Gastrocnemius medialis (tissue), 4 donors: ENCODE measurements at regions not wholly inside any gene's neighbourhood (a gene's known extent, or its start where the extent isn't known, plus 50 kb on each side); places are given as distances from the start of the nearest gene placed in this dataset.
"Not testable (repeated sequence)": the region's sequence is repeated elsewhere in the genome, so short reads cannot be mapped to it uniquely, and the experiment has no call there.

Source experiments
- ATAC-seq, 2 donors: fragments of 150-250 bp; one replicate each; pipeline ENCODE4 v1.9.1; 2016
- DNase-seq, 2 donors: peaks; one replicate each; pipeline ENCODE4 v3.0.0-alpha.2; 2019
- H3K27ac ChIP-seq, 4 donors: fragments of 200-600 bp; sonication (generic); 1 replicate in 1 of 4; 2 replicates in 3 of 4; pipeline ENCODE4 v1.5.1; 2016 to 2018; ENCODE audit warnings: mild to moderate bottlenecking in 2 of 4, moderate library complexity in 1 of 4
- H3K27me3 ChIP-seq, 3 donors: fragments of 200-600 bp; sonication (generic) in 2 of 3; 1 replicate in 1 of 3; 2 replicates in 2 of 3; pipeline versions ENCODE4 v1.5.1 to v1.6.0; 2016 to 2019; ENCODE audit warnings: mild to moderate bottlenecking in 1 of 3, moderate library complexity in 1 of 3
- H3K36me3 ChIP-seq, 2 donors: fragments of 200-600 bp; sonication (generic) in 1 of 2; one replicate each; pipeline ENCODE4 v1.5.1; 2017 to 2018
- H3K4me1 ChIP-seq, 2 donors: fragments of 200-600 bp; sonication (generic) in 1 of 2; one replicate each; pipeline ENCODE4 v1.5.1; 2016 to 2017; ENCODE audit warnings: mild to moderate bottlenecking in 2 of 2
- H3K4me3 ChIP-seq, 4 donors: fragments of 200-600 bp; sonication (generic) in 3 of 4; 1 replicate in 1 of 4; 2 replicates in 3 of 4; pipeline ENCODE4 v1.5.1; 2016 to 2019; ENCODE audit warnings: mild to moderate bottlenecking in 2 of 4
- H3K9me3 ChIP-seq, 3 donors: fragments of 200-600 bp; sonication (generic) in 2 of 3; 1 replicate in 1 of 3; 2 replicates in 2 of 3; pipeline ENCODE4 v1.5.1; 2016 to 2019
- CTCF ChIP-seq, 5 experiments: fragments of 450-650 bp in 3 of 5; fragments of 200-600 bp in 2 of 5; sonication (generic) in 2 of 5; IDR thresholded peaks in 4 of 5; conservative IDR thresholded peaks in 1 of 5; 1 replicate in 4 of 5; 2 replicates in 1 of 5; pipeline ENCODE4 v1.5.1; 2016 to 2019; ENCODE audit warnings: antibody characterized with exemption in 5 of 5, mild to moderate bottlenecking in 3 of 5, moderate library complexity in 3 of 5
- POLR2A ChIP-seq, 2 donors: fragments of 450-650 bp; IDR thresholded peaks; one replicate each; pipeline ENCODE4 v1.6.1; 2017; ENCODE audit warnings: antibody characterized with exemption in 2 of 2, mild to moderate bottlenecking in 2 of 2, moderate library complexity in 2 of 2
- in situ Hi-C, 4 donors: fragments of 200-750 bp; cut with MboI; loops; one replicate each; pipeline versions ENCODE4 v1.15.0 to v1.8.0; 2017; ENCODE audit warnings: low sequenced_read_pairs in 4 of 4
- intact Hi-C: fragments of 100-400 bp; cut with DNase I; formaldehyde crosslinking; loops from one replicate; pipeline ENCODE4 v1.15.1; 2023; ENCODE audit warnings: low total_unique reads

GRCh38 chr2:82740527-82740926 is 1718.6 kb downstream of the SUCLG1 start:
- in situ Hi-C loops: no loop called here

GRCh38 chr2:82737965-82738364 is 1721.1 kb downstream of the SUCLG1 start:
- DNase-seq, H3K27ac ChIP-seq, intact Hi-C loops, H3K4me3 ChIP-seq, ATAC-seq, H3K36me3 ChIP-seq, H3K4me1 ChIP-seq, H3K27me3 ChIP-seq, in situ Hi-C loops, H3K9me3 ChIP-seq: not testable (repeated sequence)

More at GRCh38 chr2:82740527-82740926, 1718.6 kb downstream of the SUCLG1 start:
- DNase-seq (no peak), ATAC-seq (no peak)
- no peaks in the 10 kb centered on the region for H3K27me3 ChIP-seq
- H3K36me3 ChIP-seq: no peaks in the 10 kb centered on the region
- H3K9me3 ChIP-seq: no peaks in the 10 kb centered on the region
- H3K27ac ChIP-seq: no peak overlapping the region
- H3K4me3 ChIP-seq: no peak overlapping the region
- no peaks in the 10 kb centered on the region for H3K4me1 ChIP-seq
- TF ChIP-seq CTCF (IDR thresholded peaks at IDR 0.05 in 4 of 5, conservative IDR thresholded peaks at IDR 0.05 in 1 of 5) (no peak), POLR2A (IDR thresholded peaks at IDR 0.05) (no peak)
- intact Hi-C loops: no loop called here

- Histone ChIP-seq H3K4me3 (no peak overlapping the region), H3K4me1 (no peaks in the 10 kb centered on the region), H3K27me3 (no peaks in the 10 kb centered on the region), H3K36me3 (no peaks in the 10 kb centered on the region), H3K27ac (no peak overlapping the region), H3K9me3 (no peaks in the 10 kb centered on the region)
- in situ Hi-C loops (no loop called here), intact Hi-C loops (no loop called here)
- DNase-seq (no peak), ATAC-seq (no peak)
- TF ChIP-seq POLR2A (IDR thresholded peaks at IDR 0.05) (no peak), CTCF (IDR thresholded peaks at IDR 0.05 in 4 of 5, conservative IDR thresholded peaks at IDR 0.05 in 1 of 5) (no peak)
These were observed 1723.7 kb downstream of the SUCLG1 start for GRCh38 chr2:82735336-82735735.

- Histone ChIP-seq H3K27ac (no peak overlapping the region), H3K9me3 (no peaks in the 10 kb centered on the region), H3K4me1 (no peaks in the 10 kb centered on the region), H3K27me3 (no peaks in the 10 kb centered on the region), H3K4me3 (no peak overlapping the region), H3K36me3 (no peaks in the 10 kb centered on the region)
- ATAC-seq (no peak), DNase-seq (no peak)
- no peak for TF ChIP-seq POLR2A (IDR thresholded peaks at IDR 0.05)
- no peak for TF ChIP-seq CTCF (IDR thresholded peaks at IDR 0.05 in 4 of 5, conservative IDR thresholded peaks at IDR 0.05 in 1 of 5)
- in situ Hi-C loops (no loop called here), intact Hi-C loops (no loop called here)
These were observed 1727.3 kb downstream of the SUCLG1 start for GRCh38 chr2:82731824-82732223.

- no peak for TF ChIP-seq CTCF (IDR thresholded peaks at IDR 0.05 in 4 of 5, conservative IDR thresholded peaks at IDR 0.05 in 1 of 5)
- no peak for TF ChIP-seq POLR2A (IDR thresholded peaks at IDR 0.05)
- intact Hi-C loops: no loop called here
- no peak overlapping the region for H3K4me3 ChIP-seq
- no peaks in the 10 kb centered on the region for H3K36me3 ChIP-seq
- no peak for DNase-seq
- ATAC-seq: no peak
- no peaks in the 10 kb centered on the region for H3K27me3 ChIP-seq
- H3K27ac ChIP-seq: no peak overlapping the region
- in situ Hi-C loops: no loop called here
- no peaks in the 10 kb centered on the region for H3K4me1 ChIP-seq
- no peaks in the 10 kb centered on the region for H3K9me3 ChIP-seq
These were observed 1728.3 kb downstream of the SUCLG1 start for GRCh38 chr2:82730811-82731210.
